NT2/D1 (cell line): ENCODE measurements at regions not wholly inside any gene's neighbourhood (a gene's known extent, or its start where the extent isn't known, plus 50 kb on each side); places are given as distances from the start of the nearest gene placed in this dataset.

Experiments used
- SUZ12 ChIP-seq: IDR thresholded peaks from 2 replicates; pipeline ENCODE4 v1.6.1; 2011; ENCODE audit not compliant: insufficient read length, insufficient read depth; ENCODE audit errors: extremely low read depth
- YY1 ChIP-seq: IDR thresholded peaks from 2 replicates; pipeline ENCODE4 v1.6.1; 2011; ENCODE audit not compliant: insufficient read length, insufficient read depth
- ZNF274 ChIP-seq: IDR thresholded peaks from 2 replicates; pipeline ENCODE4 v1.6.1; 2011; ENCODE audit warnings: mild to moderate bottlenecking, low read depth, low read length

GRCh38 chr4:81723927-81724587, 252.3 kb upstream of the RASGEF1B start:
- TF ChIP-seq YY1 (no peak), ZNF274 (no peak), SUZ12 (no peak)
